KMS-11 (cell line): ENCODE measurements at regions not wholly inside any gene's neighbourhood (a gene's known extent, or its start where the extent isn't known, plus 50 kb on each side); places are given as distances from the start of the nearest gene placed in this dataset.

Experiments used
- H2AFZ ChIP-seq: fragments of 200-600 bp; sonication (generic); 2 replicates; pipeline ENCODE4 v1.6.1; 2016; ENCODE audit warnings: antibody characterized with exemption, mixed run types, low read depth
- H3K27ac ChIP-seq: fragments of 200-600 bp; sonication (generic); 2 replicates; pipeline ENCODE4 v1.6.1; 2016; ENCODE audit warnings: mild to moderate bottlenecking, mixed run types
- H3K27me3 ChIP-seq: fragments of 200-600 bp; sonication (generic); 2 replicates; pipeline ENCODE4 v1.6.1; 2017; ENCODE audit warnings: mild to moderate bottlenecking, low read depth, mixed run types, moderate library complexity; ENCODE audit not compliant: insufficient read depth
- H3K36me3 ChIP-seq: fragments of 200-600 bp; sonication (generic); 2 replicates; pipeline ENCODE4 v1.6.1; 2017; ENCODE audit warnings: mild to moderate bottlenecking, mixed run types; ENCODE audit not compliant: insufficient read depth
- H3K4me1 ChIP-seq: fragments of 200-600 bp; sonication (generic); 2 replicates; pipeline ENCODE4 v1.6.1; 2016; ENCODE audit warnings: mild to moderate bottlenecking, low read depth, mixed run types; ENCODE audit not compliant: poor library complexity, severe bottlenecking
- H3K4me2 ChIP-seq: fragments of 200-600 bp; sonication (generic); 2 replicates; pipeline ENCODE4 v1.7.0; 2016; ENCODE audit warnings: mild to moderate bottlenecking, mixed run types
- H3K4me3 ChIP-seq: fragments of 200-600 bp; sonication (generic); IDR thresholded peaks from 2 replicates; pipeline ENCODE4 v1.6.1; 2017; ENCODE audit warnings: low read depth, low read length, mixed read lengths; ENCODE audit not compliant: insufficient read depth
- H3K79me2 ChIP-seq: fragments of 200-600 bp; sonication (generic); 2 replicates; pipeline ENCODE4 v1.6.1; 2016; ENCODE audit warnings: low read depth, mixed run types; ENCODE audit not compliant: insufficient read depth
- H3K9ac ChIP-seq: fragments of 200-600 bp; sonication (generic); 2 replicates; pipeline ENCODE4 v1.6.1; 2016; ENCODE audit warnings: mild to moderate bottlenecking, mixed run types
- H4K20me1 ChIP-seq: fragments of 200-600 bp; sonication (generic); 2 replicates; pipeline ENCODE4 v1.6.1; 2016; ENCODE audit warnings: mild to moderate bottlenecking, mixed run types; ENCODE audit not compliant: insufficient read depth
- TF ChIP-seq, protein P1 (sequence below): fragments of 200-600 bp; sonication (generic); conservative IDR thresholded peaks from 2 replicates; pipeline ENCODE4 v1.6.1; 2017; ENCODE audit warnings: low read depth, mild to moderate bottlenecking, antibody characterized with exemption, low read length, moderate library complexity, mixed read lengths

DNA sequence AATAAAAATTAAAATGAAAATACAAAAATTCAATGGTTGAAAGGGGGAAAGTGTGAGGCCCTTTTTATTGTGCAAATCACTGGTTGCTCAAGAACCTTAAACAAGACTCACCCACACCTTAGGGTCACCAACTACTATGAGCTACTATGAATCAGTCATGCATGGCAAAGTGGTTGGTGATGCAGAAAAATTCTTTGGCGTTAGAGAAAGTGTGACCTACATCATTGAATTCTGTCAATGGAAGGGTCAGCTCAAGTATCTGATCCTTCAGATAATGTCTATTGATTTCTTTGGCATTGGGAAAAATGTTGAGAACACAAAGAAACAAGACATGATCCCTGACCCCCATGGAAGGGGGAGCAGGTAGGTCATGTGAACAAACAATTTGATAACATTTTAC is 149.7 kb upstream of the ADCY2 start:
- Histone ChIP-seq H3K27ac (no peak overlapping the region), H3K36me3 (no peaks in the 10 kb centered on the region), H4K20me1 (no peaks in the 10 kb centered on the region), H2AFZ (no peak overlapping the region), H3K4me3 (no peak overlapping the region), H3K27me3 (no peaks in the 10 kb centered on the region), H3K4me1 (no peaks in the 10 kb centered on the region), H3K79me2 (no peaks in the 10 kb centered on the region), H3K4me2 (no peak overlapping the region), H3K9ac (no peak overlapping the region)
- TF ChIP-seq, protein P1, sequence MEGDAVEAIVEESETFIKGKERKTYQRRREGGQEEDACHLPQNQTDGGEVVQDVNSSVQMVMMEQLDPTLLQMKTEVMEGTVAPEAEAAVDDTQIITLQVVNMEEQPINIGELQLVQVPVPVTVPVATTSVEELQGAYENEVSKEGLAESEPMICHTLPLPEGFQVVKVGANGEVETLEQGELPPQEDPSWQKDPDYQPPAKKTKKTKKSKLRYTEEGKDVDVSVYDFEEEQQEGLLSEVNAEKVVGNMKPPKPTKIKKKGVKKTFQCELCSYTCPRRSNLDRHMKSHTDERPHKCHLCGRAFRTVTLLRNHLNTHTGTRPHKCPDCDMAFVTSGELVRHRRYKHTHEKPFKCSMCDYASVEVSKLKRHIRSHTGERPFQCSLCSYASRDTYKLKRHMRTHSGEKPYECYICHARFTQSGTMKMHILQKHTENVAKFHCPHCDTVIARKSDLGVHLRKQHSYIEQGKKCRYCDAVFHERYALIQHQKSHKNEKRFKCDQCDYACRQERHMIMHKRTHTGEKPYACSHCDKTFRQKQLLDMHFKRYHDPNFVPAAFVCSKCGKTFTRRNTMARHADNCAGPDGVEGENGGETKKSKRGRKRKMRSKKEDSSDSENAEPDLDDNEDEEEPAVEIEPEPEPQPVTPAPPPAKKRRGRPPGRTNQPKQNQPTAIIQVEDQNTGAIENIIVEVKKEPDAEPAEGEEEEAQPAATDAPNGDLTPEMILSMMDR = no peak

DNA sequence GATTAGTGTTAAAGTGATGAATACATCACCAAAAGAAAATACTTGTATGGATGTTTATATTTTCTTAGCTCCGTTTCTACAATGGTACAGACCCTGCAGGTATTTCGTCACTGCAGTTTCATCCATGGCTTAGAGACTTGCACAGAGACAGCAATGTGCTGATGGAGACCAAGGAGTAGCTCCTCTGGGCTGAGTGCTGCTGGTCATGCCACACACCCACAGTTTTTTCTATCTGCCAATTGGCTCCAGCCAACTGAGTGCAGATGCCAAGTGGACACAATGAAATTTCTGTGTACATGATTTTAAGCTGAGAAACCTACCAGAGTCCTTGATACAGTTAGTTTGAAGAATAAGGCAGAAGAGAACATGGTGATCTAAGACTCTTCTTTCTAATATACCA is 145.9 kb upstream of the ADCY2 start:
- TF ChIP-seq, protein P1 = no peak
- Histone ChIP-seq H3K27me3 (no peaks in the 10 kb centered on the region), H2AFZ (no peak overlapping the region), H3K36me3 (no peaks in the 10 kb centered on the region), H3K4me3 (no peak overlapping the region), H3K79me2 (no peaks in the 10 kb centered on the region), H3K9ac (no peak overlapping the region), H3K27ac (no peak overlapping the region), H3K4me1 (no peaks in the 10 kb centered on the region), H4K20me1 (no peaks in the 10 kb centered on the region), H3K4me2 (no peak overlapping the region)

DNA sequence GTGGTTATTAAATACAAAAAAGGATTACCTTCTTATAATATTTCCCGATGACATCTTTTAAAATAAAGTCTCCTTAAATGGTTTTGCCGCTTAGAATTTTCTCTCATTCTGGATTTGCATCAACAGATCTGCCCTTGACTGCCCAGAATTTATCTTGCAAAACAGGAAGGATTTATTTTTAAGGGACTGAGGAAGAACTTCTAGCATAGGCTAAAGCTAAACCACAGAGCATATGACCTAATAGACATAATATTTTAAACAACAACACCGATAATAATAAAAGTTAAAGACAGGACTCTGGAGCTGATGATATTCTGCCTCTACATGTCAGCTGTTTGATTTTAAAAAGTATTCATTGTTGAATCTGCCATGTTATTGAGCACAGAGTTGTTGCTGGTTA is 145.3 kb upstream of the ADCY2 start:
- Histone ChIP-seq H4K20me1 (no peaks in the 10 kb centered on the region), H3K9ac (no peak overlapping the region), H3K27ac (no peak overlapping the region), H3K27me3 (no peaks in the 10 kb centered on the region), H3K36me3 (no peaks in the 10 kb centered on the region), H3K4me2 (no peak overlapping the region), H2AFZ (no peak overlapping the region), H3K4me1 (no peaks in the 10 kb centered on the region), H3K79me2 (no peaks in the 10 kb centered on the region), H3K4me3 (no peak overlapping the region)
- TF ChIP-seq, protein P1 = no peak

DNA sequence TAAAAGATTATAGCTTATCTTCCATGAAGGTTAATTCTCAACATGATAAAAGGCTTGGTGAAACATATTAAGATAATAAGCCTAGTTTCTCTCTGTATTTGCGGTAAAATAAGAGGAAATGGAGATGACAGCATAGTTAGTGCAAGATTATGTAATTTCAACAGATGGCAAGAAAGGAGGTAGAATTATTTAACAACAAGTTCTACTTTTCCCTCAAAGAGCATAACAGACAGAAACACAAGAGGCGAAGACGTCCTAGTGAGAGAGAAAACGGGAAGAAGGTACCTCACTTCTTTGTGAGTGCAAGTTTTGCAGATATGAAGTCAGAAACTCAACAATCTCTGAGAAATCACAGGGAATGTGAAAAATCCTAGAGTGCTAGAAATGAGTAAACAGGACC is 144.8 kb upstream of the ADCY2 start:
- no peak overlapping the region for H3K4me3 ChIP-seq
- H3K9ac ChIP-seq = no peak overlapping the region
- no peaks in the 10 kb centered on the region for H3K4me1 ChIP-seq
- H3K36me3 ChIP-seq = no peaks in the 10 kb centered on the region
- no peak overlapping the region for H3K27ac ChIP-seq
- TF ChIP-seq, protein P1 = no peak
- H2AFZ ChIP-seq = no peak overlapping the region
- no peaks in the 10 kb centered on the region for H3K79me2 ChIP-seq
- H3K27me3 ChIP-seq = no peaks in the 10 kb centered on the region
- H3K4me2 ChIP-seq = no peak overlapping the region
- no peaks in the 10 kb centered on the region for H4K20me1 ChIP-seq
